BJ (cell line): ENCODE measurements at regions not wholly inside any gene's neighbourhood (a gene's known extent, or its start where the extent isn't known, plus 50 kb on each side); places are given as distances from the start of the nearest gene placed in this dataset.

Experiments
- CTCF ChIA-PET: fragments of 350-600 bp; formaldehyde crosslinking; extraction: SDS; loops from one replicate; lab custom pipeline; 2021; ENCODE audit warnings: antibody characterized with exemption, inconsistent platforms; lab: Yijun Ruan, JAX
- POLR2A ChIA-PET: fragments of 300-600 bp; sonication (Branson Sonifier 250); formaldehyde crosslinking; extraction: SDS; loops from one replicate; lab custom pipeline; 2021; ENCODE audit warnings: antibody characterized with exemption; lab: Charles Lee
- DNase-seq: peaks from one replicate; pipeline ENCODE4 v3.0.0-alpha.2; 2011; ENCODE audit warnings: low read depth
- H3K27me3 ChIP-seq: 2 replicates; pipeline ENCODE4 v1.6.0; 2011; ENCODE audit warnings: low read length; ENCODE audit not compliant: control insufficient read depth, insufficient read depth
- H3K36me3 ChIP-seq: 2 replicates; pipeline ENCODE4 v1.5.1; 2011; ENCODE audit warnings: low read length; ENCODE audit not compliant: control insufficient read depth, insufficient read depth
- H3K4me3 ChIP-seq: 2 replicates; pipeline ENCODE4 v1.5.1; 2011; ENCODE audit warnings: low read depth, mild to moderate bottlenecking, control low read depth, low read length
- CTCF ChIP-seq: IDR thresholded peaks from 2 replicates; pipeline ENCODE4 v1.5.1; 2011; ENCODE audit warnings: low read depth, mild to moderate bottlenecking, control low read depth, inconsistent platforms, low read length, moderate library complexity; ENCODE audit not compliant: insufficient read depth

GRCh38 chr6:71592643-71593042 is 293.7 kb upstream of the RIMS1 start:
- no peaks in the 10 kb centered on the region for H3K36me3 ChIP-seq
- ChIA-PET POLR2A (no interaction called here), CTCF (no interaction called here)
- no peak for DNase-seq
- TF ChIP-seq CTCF = no peak
- H3K27me3 ChIP-seq = no peaks in the 10 kb centered on the region; the same call in 1 of the 2 replicates
- no peak overlapping the region for H3K4me3 ChIP-seq

GRCh38 chr6:71599359-71599758 is 287.0 kb upstream of the RIMS1 start:
- no peaks in the 10 kb centered on the region for H3K27me3 ChIP-seq
- POLR2A ChIA-PET = no interaction called here

GRCh38 chr6:71602385-71603007 is 283.9 kb upstream of the RIMS1 start:
- H3K4me3 ChIP-seq = no peak overlapping the region
- ChIA-PET CTCF (interaction anchor here (1.4 kb wide), 1 partner anchor 24 kb away, joined by 4 read pairs; no protein-coding TSS in a partner anchor), POLR2A (no interaction called here)
- H3K27me3 ChIP-seq = no peaks in the 10 kb centered on the region
- peak; percentile 27 for DNase-seq
- no peaks in the 10 kb centered on the region for H3K36me3 ChIP-seq
- TF ChIP-seq CTCF = no peak

More at GRCh38 chr6:71599359-71599758, 287.0 kb upstream of the RIMS1 start:
- Histone ChIP-seq H3K4me3 (no peak overlapping the region), H3K36me3 (no peaks in the 10 kb centered on the region)
- CTCF ChIA-PET = interaction anchor here (0.8 to 1.3 kb wide), 2 partner anchors 62 to 214 kb away, joined by 3 read pairs; no protein-coding TSS in a partner anchor
- TF ChIP-seq CTCF = no peak
- no peak for DNase-seq

GRCh38 chr6:71603021-71603420 is 283.3 kb upstream of the RIMS1 start:
- H3K4me3 ChIP-seq = no peak overlapping the region
- POLR2A ChIA-PET = no interaction called here

GRCh38 chr6:71608646-71609045 is 277.7 kb upstream of the RIMS1 start:
- DNase-seq = no peak

More at GRCh38 chr6:71603021-71603420, 283.3 kb upstream of the RIMS1 start:
- H3K27me3 ChIP-seq = no peaks in the 10 kb centered on the region
- CTCF ChIA-PET = no interaction called here
- DNase-seq = no peak
- no peaks in the 10 kb centered on the region for H3K36me3 ChIP-seq
- no peak for TF ChIP-seq CTCF

More at GRCh38 chr6:71608646-71609045, 277.7 kb upstream of the RIMS1 start:
- ChIA-PET POLR2A (no interaction called here), CTCF (no interaction called here)
- TF ChIP-seq CTCF = no peak
- Histone ChIP-seq H3K36me3 (no peaks in the 10 kb centered on the region), H3K4me3 (no peak overlapping the region), H3K27me3 (peaks cover 4% of the 10 kb centered on the region; the same call in 1 of the 2 replicates)
